ENCODE measurements at regions not wholly inside any gene's neighbourhood (a gene's known extent, or its start where the extent isn't known, plus 50 kb on each side); places are given as distances from the start of the nearest gene placed in this dataset.

- Histone ChIP-seq H3K9me3 (ENCODE audit: insufficient read depth, low read length, severe bottlenecking) (no peaks in the 10 kb centered on the region), H3K4me2 (ENCODE audit: insufficient read depth, low read length) (no peak overlapping the region), H3K27me3 (ENCODE audit: insufficient read depth, low read length, poor library complexity) (peaks cover 3% of the 10 kb centered on the region), H3K27ac (ENCODE audit: low read length) (no peak overlapping the region), H3K36me3 (ENCODE audit: insufficient read depth, low read length) (no peaks in the 10 kb centered on the region), H3K9ac (ENCODE audit: low read depth, low read length) (no peak overlapping the region), H2AFZ (ENCODE audit: low read depth, low read length) (no peak overlapping the region), H3K4me3 (ENCODE audit: low read depth in 1 of 2, low read length in 2 of 2) (no peak overlapping the region), H4K20me1 (ENCODE audit: insufficient read depth, low read length) (no peaks in the 10 kb centered on the region), H3K4me1 (ENCODE audit: insufficient read depth, low read length) (no peaks in the 10 kb centered on the region), H3K79me2 (ENCODE audit: insufficient read depth, low read length) (no peaks in the 10 kb centered on the region)
- TF ChIP-seq EZH2 (IDR thresholded peaks at IDR 0.05; ENCODE audit: borderline replicate concordance, low read depth, low read length, severe bottlenecking): no peak
- TF ChIP-seq CTCF (IDR thresholded peaks at IDR 0.05; ENCODE audit: borderline replicate concordance, extremely low read depth, low read length, poor library complexity, severe bottlenecking): no peak
- DNase-seq (no peak), ATAC-seq (ENCODE audit: insufficient read depth, low read depth) (no peak)
Measured at GRCh38 chr6:72533606-72534005, 88.3 kb upstream of the KCNQ5 start.

GRCh38 chr6:72534236-72534635 lies 87.6 kb upstream of the KCNQ5 start:
- no peak overlapping the region for H2AFZ ChIP-seq (ENCODE audit: low read depth, low read length)
- no peak overlapping the region for H3K4me3 ChIP-seq (ENCODE audit: low read depth in 1 of 2, low read length in 2 of 2)
- H3K9ac ChIP-seq (ENCODE audit: low read depth, low read length): no peak overlapping the region
- H4K20me1 ChIP-seq (ENCODE audit: insufficient read depth, low read length): no peaks in the 10 kb centered on the region
- H3K27ac ChIP-seq (ENCODE audit: low read length): no peak overlapping the region
- no peaks in the 10 kb centered on the region for H3K79me2 ChIP-seq (ENCODE audit: insufficient read depth, low read length)
- ATAC-seq (ENCODE audit: insufficient read depth, low read depth) (no peak), DNase-seq (no peak)
- H3K4me2 ChIP-seq (ENCODE audit: insufficient read depth, low read length): no peak overlapping the region
- TF ChIP-seq EZH2 (IDR thresholded peaks at IDR 0.05; ENCODE audit: borderline replicate concordance, low read depth, low read length, severe bottlenecking): no peak
- TF ChIP-seq CTCF (IDR thresholded peaks at IDR 0.05; ENCODE audit: borderline replicate concordance, extremely low read depth, low read length, poor library complexity, severe bottlenecking): no peak
- no peaks in the 10 kb centered on the region for H3K36me3 ChIP-seq (ENCODE audit: insufficient read depth, low read length)
- no peaks in the 10 kb centered on the region for H3K4me1 ChIP-seq (ENCODE audit: insufficient read depth, low read length)
- no peaks in the 10 kb centered on the region for H3K9me3 ChIP-seq (ENCODE audit: insufficient read depth, low read length, severe bottlenecking)
- H3K27me3 ChIP-seq (ENCODE audit: insufficient read depth, low read length, poor library complexity): peaks cover 3% of the 10 kb centered on the region

GRCh38 chr6:72535124-72535523 lies 86.7 kb upstream of the KCNQ5 start:
- H3K9me3 ChIP-seq (ENCODE audit: insufficient read depth, low read length, severe bottlenecking): no peaks in the 10 kb centered on the region
- no peaks in the 10 kb centered on the region for H4K20me1 ChIP-seq (ENCODE audit: insufficient read depth, low read length)
- H3K4me3 ChIP-seq (ENCODE audit: low read depth in 1 of 2, low read length in 2 of 2): no peak overlapping the region
- H3K9ac ChIP-seq (ENCODE audit: low read depth, low read length): no peak overlapping the region
- H2AFZ ChIP-seq (ENCODE audit: low read depth, low read length): no peak overlapping the region
- no peaks in the 10 kb centered on the region for H3K79me2 ChIP-seq (ENCODE audit: insufficient read depth, low read length)
- H3K4me1 ChIP-seq (ENCODE audit: insufficient read depth, low read length): no peaks in the 10 kb centered on the region
- H3K27me3 ChIP-seq (ENCODE audit: insufficient read depth, low read length, poor library complexity): peaks cover 3% of the 10 kb centered on the region
- ATAC-seq (ENCODE audit: insufficient read depth, low read depth): no peak
- TF ChIP-seq CTCF (IDR thresholded peaks at IDR 0.05; ENCODE audit: borderline replicate concordance, extremely low read depth, low read length, poor library complexity, severe bottlenecking) (no peak), EZH2 (IDR thresholded peaks at IDR 0.05; ENCODE audit: borderline replicate concordance, low read depth, low read length, severe bottlenecking) (no peak)
- H3K4me2 ChIP-seq (ENCODE audit: insufficient read depth, low read length): no peak overlapping the region
- H3K36me3 ChIP-seq (ENCODE audit: insufficient read depth, low read length): no peaks in the 10 kb centered on the region
- DNase-seq: no peak
- no peak overlapping the region for H3K27ac ChIP-seq (ENCODE audit: low read length)

GRCh38 chr6:72547020-72547419 lies 74.8 kb upstream of the KCNQ5 start:
- Histone ChIP-seq H3K79me2 (ENCODE audit: insufficient read depth, low read length) (no peaks in the 10 kb centered on the region), H3K36me3 (ENCODE audit: insufficient read depth, low read length) (no peaks in the 10 kb centered on the region), H3K27me3 (ENCODE audit: insufficient read depth, low read length, poor library complexity) (no peaks in the 10 kb centered on the region), H3K9me3 (ENCODE audit: insufficient read depth, low read length, severe bottlenecking) (no peaks in the 10 kb centered on the region), H3K4me3 (ENCODE audit: low read depth in 1 of 2, low read length in 2 of 2) (no peak overlapping the region), H4K20me1 (ENCODE audit: insufficient read depth, low read length) (no peaks in the 10 kb centered on the region), H3K4me2 (ENCODE audit: insufficient read depth, low read length) (no peak overlapping the region), H3K4me1 (ENCODE audit: insufficient read depth, low read length) (no peaks in the 10 kb centered on the region), H3K27ac (ENCODE audit: low read length) (no peak overlapping the region), H3K9ac (ENCODE audit: low read depth, low read length) (no peak overlapping the region), H2AFZ (ENCODE audit: low read depth, low read length) (no peak overlapping the region)
- no peak for ATAC-seq (ENCODE audit: insufficient read depth, low read depth)
- no peak for DNase-seq
- TF ChIP-seq EZH2 (IDR thresholded peaks at IDR 0.05; ENCODE audit: borderline replicate concordance, low read depth, low read length, severe bottlenecking): no peak
- TF ChIP-seq CTCF (IDR thresholded peaks at IDR 0.05; ENCODE audit: borderline replicate concordance, extremely low read depth, low read length, poor library complexity, severe bottlenecking): no peak
